ENCODE measurements at regions not wholly inside any gene's neighbourhood (a gene's known extent, or its start where the extent isn't known, plus 50 kb on each side); places are given as distances from the start of the nearest gene placed in this dataset.

- Histone ChIP-seq H3F3A (replicated peaks; ENCODE audit: insufficient read depth) (no peaks in the 10 kb centered on the region), H3K27ac (ENCODE audit: low read depth in 2 of 2, low read length in 1 of 2) (no peak overlapping the region), H3K79me2 (ENCODE audit: insufficient read depth) (no peaks in the 10 kb centered on the region), H2AFZ (ENCODE audit: low read depth) (no peak overlapping the region), H3K9ac (no peak overlapping the region), H4K20me1 (ENCODE audit: insufficient read depth) (no peaks in the 10 kb centered on the region), H3K4me2 (no peak overlapping the region), H3K9me3 (no peaks in the 10 kb centered on the region), H3K9me2 (no peaks in the 10 kb centered on the region), H3K4me3 (ENCODE audit: low read depth in 2 of 2, low read length in 1 of 2) (no peak overlapping the region), H3K27me3 (ENCODE audit: insufficient read depth) (no peaks in the 10 kb centered on the region), H3K4me1 (ENCODE audit: control insufficient read depth in 1 of 2, insufficient read depth in 2 of 2, low read depth in 1 of 2, low read length in 1 of 2) (no peaks in the 10 kb centered on the region), H3K36me3 (replicated peaks in 1 of 2; ENCODE audit: control insufficient read depth in 1 of 2, insufficient read depth in 2 of 2, low read length in 1 of 2) (no peaks in the 10 kb centered on the region)
- TF ChIP-seq PBX3 (IDR thresholded peaks at IDR 0.05) (no peak), TCF12 (IDR thresholded peaks at IDR 0.05) (no peak), IRF3 (IDR thresholded peaks at IDR 0.05; ENCODE audit: low read depth, low read length) (no peak), GABPA (IDR thresholded peaks at IDR 0.05; ENCODE audit: low read depth) (no peak), JUND (IDR thresholded peaks at IDR 0.05) (no peak), GATA2 (CRISPR knock-in tag; IDR thresholded peaks at IDR 0.05) (no peak), EP300 (IDR thresholded peaks at IDR 0.05; ENCODE audit: borderline replicate concordance in 1 of 2, low read depth in 1 of 2, low read length in 1 of 2) (no peak), MXI1 (IDR thresholded peaks at IDR 0.05; ENCODE audit: low read depth, low read length) (no peak), RFX5 (IDR thresholded peaks at IDR 0.05; ENCODE audit: low read length) (no peak), ZBTB33 (IDR thresholded peaks at IDR 0.05; ENCODE audit: borderline replicate concordance, low read depth) (no peak)
- CTCF ChIA-PET = no interaction called here
- 0% methylated on average over 1 of the region's 1 CpG for WGBS (ENCODE audit: low lambda C conversion rate)
- no peak for DNase-seq
- POLR2A ChIA-PET = no interaction called here
These were observed 316.1 kb downstream of the PTH2R start for GRCh38 chr2:208722731-208723130.

DNA sequence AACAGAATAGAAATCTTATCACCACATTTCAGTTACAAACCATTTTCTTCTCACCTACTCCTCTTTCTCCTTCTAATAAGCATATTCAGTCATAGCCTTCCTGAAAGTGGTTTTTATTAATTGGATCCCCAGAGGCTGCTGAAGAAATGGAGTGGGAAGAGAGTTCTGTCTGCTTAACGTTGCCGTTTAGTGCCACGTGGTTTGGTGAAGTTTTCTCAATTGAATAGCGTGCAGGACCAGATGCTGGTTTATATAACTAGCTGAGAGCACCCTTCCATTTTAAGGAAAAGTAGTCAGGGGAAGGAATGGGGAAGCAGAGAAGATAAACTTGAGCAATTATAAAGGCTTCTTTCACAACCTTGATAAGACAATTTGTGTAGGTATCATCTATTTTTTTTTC is 318.7 kb downstream of the PTH2R start:
- CTCF ChIA-PET = no interaction called here
- Histone ChIP-seq H3K27me3 (ENCODE audit: insufficient read depth) (no peaks in the 10 kb centered on the region), H3K9me2 (no peaks in the 10 kb centered on the region), H3F3A (replicated peaks; ENCODE audit: insufficient read depth) (no peaks in the 10 kb centered on the region), H2AFZ (ENCODE audit: low read depth) (no peak overlapping the region), H3K36me3 (replicated peaks in 1 of 2; ENCODE audit: control insufficient read depth in 1 of 2, insufficient read depth in 2 of 2, low read length in 1 of 2) (no peaks in the 10 kb centered on the region), H3K79me2 (ENCODE audit: insufficient read depth) (no peaks in the 10 kb centered on the region), H3K9ac (no peak overlapping the region), H3K9me3 (no peaks in the 10 kb centered on the region), H4K20me1 (ENCODE audit: insufficient read depth) (no peaks in the 10 kb centered on the region), H3K4me2 (no peak overlapping the region), H3K27ac (ENCODE audit: low read depth in 2 of 2, low read length in 1 of 2) (no peak overlapping the region), H3K4me3 (ENCODE audit: low read depth in 2 of 2, low read length in 1 of 2) (no peak overlapping the region), H3K4me1 (ENCODE audit: control insufficient read depth in 1 of 2, insufficient read depth in 2 of 2, low read depth in 1 of 2, low read length in 1 of 2) (no peaks in the 10 kb centered on the region)
- TF ChIP-seq, protein P1, sequence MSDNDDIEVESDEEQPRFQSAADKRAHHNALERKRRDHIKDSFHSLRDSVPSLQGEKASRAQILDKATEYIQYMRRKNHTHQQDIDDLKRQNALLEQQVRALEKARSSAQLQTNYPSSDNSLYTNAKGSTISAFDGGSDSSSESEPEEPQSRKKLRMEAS (IDR thresholded peaks at IDR 0.05; ENCODE audit: low read depth) = no peak
- TF ChIP-seq MEF2A (IDR thresholded peaks at IDR 0.05; ENCODE audit: borderline replicate concordance, low read depth) = no peak
- TF ChIP-seq USF1 (IDR thresholded peaks at IDR 0.05; ENCODE audit: borderline replicate concordance, low read depth) = no peak
- POLR2A ChIA-PET = no interaction called here
- no peak for DNase-seq
- 2% methylated on average over 4 of the region's 4 CpGs for WGBS (ENCODE audit: low lambda C conversion rate)

Data from SK-N-SH (cell line).